HCT116 (cell line): ENCODE measurements at regions not wholly inside any gene's neighbourhood (a gene's known extent, or its start where the extent isn't known, plus 50 kb on each side); places are given as distances from the start of the nearest gene placed in this dataset.

ENCODE experiments used
- ATAC-seq: fragments of 200-7000 bp; cut with Tn5 transposase; 2 replicates; pipeline ENCODE4 v1.9.1; 2020; ENCODE audit warnings: mild to moderate bottlenecking, moderate library complexity
- BruUV-seq: library from RNA; stranded (reverse); fragments of 400-500 nt; replicated peaks from 2 replicates; lab custom pipeline; 2021; lab: Mats Ljungman, UMichigan
- CTCF ChIA-PET: fragments of 300-600 bp; sonication (Branson Sonifier 250); formaldehyde crosslinking; loops from one replicate; lab custom pipeline; 2021; ENCODE audit warnings: antibody characterized with exemption; lab: Charles Lee
- POLR2A ChIA-PET: fragments of 300-600, 350-600 bp; sonication (Branson Sonifier 250); formaldehyde crosslinking; loops from one replicate; lab custom pipeline; 2021; ENCODE audit warnings: antibody characterized with exemption; lab: Charles Lee
- RAD21 ChIA-PET, 2 experiments: fragments of 300-600 bp; sonication (Branson Sonifier 250); formaldehyde crosslinking; loops; one replicate each; lab custom pipeline; 2023; ENCODE audit warnings: low total read pairs in 2 of 2; ENCODE audit not compliant: uncharacterized antibody in 2 of 2, unreplicated experiment in 2 of 2, low non-redundant PET in 1 of 2; lab: Charles Lee
- DNase-seq: peaks from one replicate; pipeline ENCODE4 v3.0.0-alpha.2; 2010; ENCODE audit warnings: low read depth, low spot score
- H2AFZ ChIP-seq: fragments of 200-600 bp; shearing (Covaris generic), sonication (generic); 2 replicates; pipeline ENCODE4 v1.6.1; 2017; ENCODE audit warnings: low read depth, mixed run types, mixed read lengths, antibody characterized with exemption, low read length; ENCODE audit not compliant: poor library complexity, severe bottlenecking
- H3K27ac ChIP-seq: 2 replicates; pipeline ENCODE4 v1.5.1; 2012; ENCODE audit warnings: low read depth, low read length
- H3K27me3 ChIP-seq: fragments of 200-600 bp; sonication (generic); 2 replicates; pipeline ENCODE4 v1.6.1; 2016; ENCODE audit warnings: mixed run types, low read length, mixed read lengths; ENCODE audit not compliant: insufficient read depth
- H3K36me3 ChIP-seq, 2 experiments: fragments of 200-500 bp in 1 of 2; fragments of 200-600 bp in 1 of 2; sonication (Bioruptor generic) in 1 of 2; sonication (generic) in 1 of 2; 2 replicates each; pipeline versions ENCODE4 v1.5.1 to v1.6.1; 2014 to 2016; ENCODE audit warnings: low read length in 2 of 2, inconsistent platforms in 1 of 2, mixed read lengths in 1 of 2, mixed run types in 1 of 2; ENCODE audit not compliant: insufficient read depth in 2 of 2, control insufficient read depth in 1 of 2
- H3K4me1 ChIP-seq, 2 experiments: fragments of 200-600 bp in 1 of 2; sonication (generic) in 1 of 2; 2 replicates each; pipeline versions ENCODE4 v1.5.1 to v1.6.1; 2012 to 2017; ENCODE audit warnings: low read length in 2 of 2, inconsistent platforms in 1 of 2, mild to moderate bottlenecking in 1 of 2, mixed read lengths in 1 of 2, mixed run types in 1 of 2, moderate library complexity in 1 of 2; ENCODE audit not compliant: insufficient read depth in 2 of 2, control insufficient read depth in 1 of 2
- H3K4me2 ChIP-seq: fragments of 200-600 bp; sonication (generic); 2 replicates; pipeline ENCODE4 v1.6.1; 2017; ENCODE audit warnings: mixed run types, low read length, mixed read lengths
- H3K4me3 ChIP-seq, 2 experiments: fragments of 200-600 bp in 1 of 2; sonication (generic) in 1 of 2; replicated peaks in 1 of 2; 2 replicates each; pipeline ENCODE4 v1.5.1; 2011 to 2016; ENCODE audit warnings: low read length in 2 of 2, control low read depth in 1 of 2, low read depth in 1 of 2, mild to moderate bottlenecking in 1 of 2, mixed read lengths in 1 of 2, mixed run types in 1 of 2
- H3K79me2 ChIP-seq: fragments of 200-600 bp; sonication (generic); 2 replicates; pipeline ENCODE4 v1.6.1; 2017; ENCODE audit warnings: mild to moderate bottlenecking, mixed run types, low read length, moderate library complexity, mixed read lengths; ENCODE audit not compliant: insufficient read depth
- H3K9ac ChIP-seq: fragments of 200-600 bp; sonication (generic); 2 replicates; pipeline ENCODE4 v1.6.1; 2016; ENCODE audit warnings: low read length, mixed read lengths
- H3K9me2 ChIP-seq: fragments of 200-600 bp; sonication (generic), shearing (Covaris generic); 2 replicates; pipeline ENCODE4 v1.6.1; 2017; ENCODE audit warnings: mixed run types, mild to moderate bottlenecking, moderate library complexity; ENCODE audit not compliant: insufficient read depth
- H3K9me3 ChIP-seq, 2 experiments: fragments of 200-500 bp in 1 of 2; fragments of 200-600 bp in 1 of 2; sonication (Bioruptor generic) in 1 of 2; sonication (generic) in 1 of 2; 2 replicates each; pipeline ENCODE4 v1.6.1; 2014 to 2017; ENCODE audit warnings: low read length in 2 of 2, mixed read lengths in 2 of 2, inconsistent platforms in 1 of 2, low read depth in 1 of 2, mild to moderate bottlenecking in 1 of 2, mixed run types in 1 of 2, moderate library complexity in 1 of 2; ENCODE audit not compliant: control insufficient read depth in 1 of 2, insufficient read depth in 1 of 2
- H4K20me1 ChIP-seq: fragments of 200-600 bp; sonication (generic), shearing (Covaris generic); 2 replicates; pipeline ENCODE4 v1.6.1; 2017; ENCODE audit warnings: mixed run types, mild to moderate bottlenecking, moderate library complexity; ENCODE audit not compliant: insufficient read depth
- ATF3 ChIP-seq: IDR thresholded peaks from 2 replicates; pipeline ENCODE4 v1.6.1; 2012
- CBX3 ChIP-seq: IDR thresholded peaks from 2 replicates; pipeline ENCODE4 v1.6.1; 2012; ENCODE audit warnings: low read depth
- CTCF ChIP-seq, 3 experiments: fragments of 200-600 bp in 1 of 3; sonication (generic) in 1 of 3; IDR thresholded peaks in 2 of 3; conservative IDR thresholded peaks in 1 of 3; 2 replicates each; pipeline ENCODE4 v1.5.1; 2012 to 2017; ENCODE audit warnings: low read depth in 2 of 3, low read length in 2 of 3, antibody characterized with exemption in 1 of 3, borderline replicate concordance in 1 of 3, control low read depth in 1 of 3, mild to moderate bottlenecking in 1 of 3, mixed read lengths in 1 of 3, mixed run types in 1 of 3, moderate library complexity in 1 of 3; ENCODE audit not compliant: insufficient read depth in 1 of 3
- EGR1 ChIP-seq: IDR thresholded peaks from 2 replicates; pipeline ENCODE4 v1.6.1; 2012; ENCODE audit warnings: low read depth
- EZH2phosphoT487 ChIP-seq: fragments of 200-600 bp; IDR thresholded peaks from 2 replicates; pipeline ENCODE4 v1.6.1; 2018; ENCODE audit warnings: antibody characterized with exemption, borderline replicate concordance
- JUND ChIP-seq: IDR thresholded peaks from 2 replicates; pipeline ENCODE4 v1.6.1; 2012
- MAX ChIP-seq: IDR thresholded peaks from 2 replicates; pipeline ENCODE4 v1.6.1; 2012
- POLR2A ChIP-seq: IDR thresholded peaks from 2 replicates; pipeline ENCODE4 v1.7.0; 2011; ENCODE audit warnings: borderline replicate concordance; ENCODE audit not compliant: insufficient read depth, insufficient read length; ENCODE audit errors: extremely low read depth
- RAD21 ChIP-seq: IDR thresholded peaks from 2 replicates; pipeline ENCODE4 v1.6.1; 2012; ENCODE audit warnings: low read depth, mild to moderate bottlenecking
- REST ChIP-seq: IDR thresholded peaks from 2 replicates; pipeline ENCODE4 v1.6.1; 2012; ENCODE audit warnings: low read depth
- SIN3A ChIP-seq: IDR thresholded peaks from 2 replicates; pipeline ENCODE4 v1.6.1; 2012; ENCODE audit warnings: low read depth
- SP1 ChIP-seq: IDR thresholded peaks from 2 replicates; pipeline ENCODE4 v1.6.1; 2012; ENCODE audit warnings: low read depth
- SRF ChIP-seq: IDR thresholded peaks from 2 replicates; pipeline ENCODE4 v1.6.1; 2012; ENCODE audit warnings: low read depth
- YY1 ChIP-seq: IDR thresholded peaks from 2 replicates; pipeline ENCODE4 v1.6.1; 2011; ENCODE audit warnings: low read length, low read depth, moderate library complexity, mild to moderate bottlenecking; ENCODE audit not compliant: insufficient replicate concordance; ENCODE audit errors: extremely low read depth
- ZBTB33 ChIP-seq: IDR thresholded peaks from 2 replicates; pipeline ENCODE4 v1.6.1; 2011; ENCODE audit warnings: mild to moderate bottlenecking, low read length, moderate library complexity; ENCODE audit not compliant: insufficient replicate concordance; ENCODE audit errors: extremely low read depth
- ZNF274 ChIP-seq: fragments of 200-500 bp; sonication (Bioruptor generic); IDR thresholded peaks from 2 replicates; pipeline ENCODE4 v1.6.1; 2014; ENCODE audit warnings: mild to moderate bottlenecking, low read depth, low read length, inconsistent platforms
- intact Hi-C: fragments of 100-400 bp; cut with micrococcal nuclease; formaldehyde crosslinking; loops from 2 replicates; pipeline ENCODE4 v1.10.0; 2022

- no peaks in the 10 kb centered on the region for H3K4me1 ChIP-seq
- no peak overlapping the region for H3K4me2 ChIP-seq
- POLR2A ChIA-PET: no interaction called here
- no peaks in the 10 kb centered on the region for H3K79me2 ChIP-seq
- no peak overlapping the region for H3K9ac ChIP-seq
- no peaks in the 10 kb centered on the region for H3K36me3 ChIP-seq
- RAD21 ChIA-PET: no interaction called here
- H3K9me3 ChIP-seq: no peaks in the 10 kb centered on the region; a peak in 1 of 4 replicates
- CTCF ChIA-PET: no interaction called here
- H3K27me3 ChIP-seq: no peaks in the 10 kb centered on the region
- H4K20me1 ChIP-seq: no peaks in the 10 kb centered on the region; the same call in 1 of the 2 replicates
- ATAC-seq (no peak), DNase-seq (no peak)
- no peak overlapping the region for H3K4me3 ChIP-seq
- TF ChIP-seq MAX (no peak), RAD21 (no peak), CTCF (IDR thresholded peaks at IDR 0.05 in 2 of 3, conservative IDR thresholded peaks at IDR 0.05 in 1 of 3; ENCODE audit: borderline replicate concordance in 1 of 3, insufficient read depth in 1 of 3, low read depth in 2 of 3, low read length in 2 of 3) (no peak), ZNF274 (no peak), CBX3 (no peak), SP1 (no peak), REST (no peak), SIN3A (no peak), EZH2phosphoT487 (no peak), EGR1 (no peak), POLR2A (no peak), SRF (no peak), ATF3 (no peak), YY1 (no peak), JUND (no peak), ZBTB33 (no peak)
- no TSS peak for BruUV-seq
- no peak overlapping the region for H3K27ac ChIP-seq
- H3K9me2 ChIP-seq: no peaks in the 10 kb centered on the region
- intact Hi-C loops: no loop called here
- no peak overlapping the region for H2AFZ ChIP-seq
Measured at GRCh38 chr4:164027805-164028204, 533.3 kb downstream of the TMA16 start.
